IMR-90 (cell line): ENCODE measurements at regions not wholly inside any gene's neighbourhood (a gene's known extent, or its start where the extent isn't known, plus 50 kb on each side); places are given as distances from the start of the nearest gene placed in this dataset.

Experiments
- ATAC-seq: fragments of 200-7000 bp; cut with Tn5 transposase; 2 replicates; pipeline ENCODE4 v1.9.1; 2020; ENCODE audit warnings: low read depth, mild to moderate bottlenecking, moderate library complexity
- BruUV-seq: library from RNA; stranded (reverse); fragments of 400-500 nt; replicated peaks from 2 replicates; lab custom pipeline; 2021; lab: Mats Ljungman, UMichigan
- CTCF ChIA-PET: fragments of 300-600 bp; formaldehyde crosslinking; extraction: SDS; loops from one replicate; lab custom pipeline; 2021; ENCODE audit warnings: antibody characterized with exemption; lab: Yijun Ruan, JAX
- POLR2A ChIA-PET: fragments of 300-600 bp; sonication (Branson Sonifier 250); formaldehyde crosslinking; loops from one replicate; lab custom pipeline; 2022; ENCODE audit warnings: antibody characterized with exemption; ENCODE audit not compliant: unreplicated experiment; lab: Charles Lee
- DNase-seq: peaks from one replicate; pipeline ENCODE4 v3.0.0; 2013
- H2AFZ ChIP-seq: replicated peaks from 2 replicates; pipeline ENCODE3; 2013; ENCODE audit warnings: low read length, mild to moderate bottlenecking; ENCODE audit not compliant: poor library complexity
- H2AK5ac ChIP-seq: 2 replicates; pipeline ENCODE4 v1.6.1; 2013; ENCODE audit warnings: low read depth, low read length, inconsistent platforms
- H2AK9ac ChIP-seq: replicated peaks from 2 replicates; pipeline ENCODE3; 2013; ENCODE audit warnings: mild to moderate bottlenecking, low read depth, low read length, moderate library complexity; ENCODE audit not compliant: poor library complexity
- H2BK120ac ChIP-seq: 2 replicates; pipeline ENCODE4 v1.6.1; 2013; ENCODE audit warnings: low read depth, low read length, inconsistent platforms
- H2BK15ac ChIP-seq: 3 replicates; pipeline ENCODE4 v1.6.1; 2013; ENCODE audit warnings: low read depth, low read length, inconsistent platforms
- H2BK20ac ChIP-seq: 2 replicates; pipeline ENCODE4 v1.6.1; 2013; ENCODE audit warnings: low read depth, mild to moderate bottlenecking, inconsistent platforms, low read length, moderate library complexity
- H2BK5ac ChIP-seq: 2 replicates; pipeline ENCODE4 v1.6.1; 2013; ENCODE audit warnings: mild to moderate bottlenecking, low read depth, low read length, inconsistent platforms; ENCODE audit not compliant: poor library complexity, severe bottlenecking
- H3K14ac ChIP-seq: replicated peaks from 2 replicates; pipeline ENCODE4 v1.6.1; 2013; ENCODE audit warnings: low read depth, low read length, inconsistent platforms
- H3K18ac ChIP-seq: 2 replicates; pipeline ENCODE4 v1.6.1; 2013; ENCODE audit warnings: low read depth, low read length, control low read depth
- H3K23ac ChIP-seq: 2 replicates; pipeline ENCODE4 v1.6.1; 2013; ENCODE audit warnings: low read depth, low read length, inconsistent platforms
- H3K27ac ChIP-seq: 2 replicates; pipeline ENCODE4 v1.5.1; 2013; ENCODE audit warnings: mild to moderate bottlenecking, control low read depth, low read length; ENCODE audit not compliant: insufficient read depth
- H3K27me3 ChIP-seq: 2 replicates; pipeline ENCODE4 v1.6.1; 2013; ENCODE audit warnings: low read length; ENCODE audit not compliant: control insufficient read depth, insufficient read depth
- H3K36me3 ChIP-seq: 2 replicates; pipeline ENCODE4 v1.6.1; 2013; ENCODE audit warnings: low read length, mixed read lengths; ENCODE audit not compliant: control insufficient read depth, insufficient read depth
- H3K4ac ChIP-seq: 2 replicates; pipeline ENCODE4 v1.6.1; 2013; ENCODE audit warnings: low read depth, low read length, inconsistent platforms
- H3K4me1 ChIP-seq: 2 replicates; pipeline ENCODE4 v1.6.1; 2013; ENCODE audit warnings: low read length, mixed read lengths; ENCODE audit not compliant: control insufficient read depth, insufficient read depth
- H3K4me2 ChIP-seq: 2 replicates; pipeline ENCODE4 v1.6.1; 2013; ENCODE audit warnings: low read depth, mild to moderate bottlenecking, control low read depth, low read length, moderate library complexity
- H3K4me3 ChIP-seq: 2 replicates; pipeline ENCODE4 v1.5.1; 2013; ENCODE audit warnings: low read depth, mild to moderate bottlenecking, control low read depth, low read length, moderate library complexity; ENCODE audit not compliant: insufficient read depth
- H3K56ac ChIP-seq: 2 replicates; pipeline ENCODE4 v1.6.1; 2013; ENCODE audit warnings: low read length, inconsistent platforms; ENCODE audit not compliant: insufficient read depth; ENCODE audit errors: extremely low read depth
- H3K79me1 ChIP-seq, 2 experiments: 2 replicates each; pipeline ENCODE4 v1.6.1; 2013; ENCODE audit warnings: low read length in 2 of 2, inconsistent platforms in 1 of 2, low read depth in 1 of 2
- H3K9ac ChIP-seq: 2 replicates; pipeline ENCODE4 v1.6.1; 2013; ENCODE audit warnings: low read depth, low read length, control low read depth
- H3K9me1 ChIP-seq: 2 replicates; pipeline ENCODE4 v1.6.1; 2013; ENCODE audit warnings: low read length, inconsistent platforms; ENCODE audit not compliant: insufficient read depth
- H3K9me3 ChIP-seq: 2 replicates; pipeline ENCODE4 v1.6.1; 2013; ENCODE audit warnings: low read length; ENCODE audit not compliant: control insufficient read depth, insufficient read depth
- H4K20me1 ChIP-seq: 2 replicates; pipeline ENCODE4 v1.6.1; 2013; ENCODE audit warnings: low read length, inconsistent platforms; ENCODE audit not compliant: insufficient read depth
- H4K5ac ChIP-seq: 2 replicates; pipeline ENCODE4 v1.6.1; 2013; ENCODE audit warnings: mild to moderate bottlenecking, low read depth, low read length, control low read depth
- H4K8ac ChIP-seq, 2 experiments: 2 replicates each; pipeline ENCODE4 v1.6.1; 2013; ENCODE audit warnings: low read depth in 2 of 2, low read length in 2 of 2, control low read depth in 1 of 2, inconsistent platforms in 1 of 2
- H4K91ac ChIP-seq: 2 replicates; pipeline ENCODE4 v1.6.1; 2013; ENCODE audit warnings: low read depth, low read length, inconsistent platforms; ENCODE audit not compliant: insufficient read depth
- BHLHE40 ChIP-seq: fragments of 150-350 bp; IDR thresholded peaks from 2 replicates; pipeline ENCODE4 v1.6.1; 2016; ENCODE audit warnings: mild to moderate bottlenecking, low read depth, low read length
- CHD1 ChIP-seq: IDR thresholded peaks from 2 replicates; pipeline ENCODE4 v1.6.1; 2012; ENCODE audit warnings: low read depth, low read length, improper control_type of control experiment
- FOS ChIP-seq: fragments of 150-350 bp; IDR thresholded peaks from 2 replicates; pipeline ENCODE4 v1.6.1; 2016; ENCODE audit warnings: low read depth, low read length
- MAFK ChIP-seq: IDR thresholded peaks from 2 replicates; pipeline ENCODE4 v1.6.1; 2012; ENCODE audit warnings: low read depth, low read length, improper control_type of control experiment
- MAZ ChIP-seq: IDR thresholded peaks from 2 replicates; pipeline ENCODE4 v1.6.1; 2012; ENCODE audit warnings: low read depth, mild to moderate bottlenecking, low read length, improper control_type of control experiment, moderate library complexity, borderline replicate concordance
- MXI1 ChIP-seq: IDR thresholded peaks from 2 replicates; pipeline ENCODE4 v1.6.1; 2012; ENCODE audit warnings: low read depth, mild to moderate bottlenecking, low read length, moderate library complexity, borderline replicate concordance
- NFE2L2 ChIP-seq: fragments of 150-350 bp; IDR thresholded peaks from 2 replicates; pipeline ENCODE4 v1.6.1; 2016; ENCODE audit warnings: low read depth, mild to moderate bottlenecking, low read length
- POLR2A ChIP-seq: IDR thresholded peaks from 2 replicates; pipeline ENCODE4 v1.6.1; 2012; ENCODE audit warnings: mild to moderate bottlenecking, low read depth, low read length
- RAD21 ChIP-seq: IDR thresholded peaks from 2 replicates; pipeline ENCODE4 v1.6.1; 2012; ENCODE audit warnings: low read length, improper control_type of control experiment
- RCOR1 ChIP-seq: IDR thresholded peaks from 2 replicates; pipeline ENCODE4 v1.6.1; 2012; ENCODE audit warnings: mild to moderate bottlenecking, low read length, improper control_type of control experiment; ENCODE audit not compliant: insufficient replicate concordance
- RFX5 ChIP-seq: IDR thresholded peaks from 2 replicates; pipeline ENCODE4 v1.8.0; 2012; ENCODE audit warnings: low read depth, mild to moderate bottlenecking, low read length, moderate library complexity
- SMC3 ChIP-seq: fragments of 150-350 bp; IDR thresholded peaks from 2 replicates; pipeline ENCODE4 v1.6.1; 2016; ENCODE audit warnings: low read depth, mild to moderate bottlenecking, antibody characterized with exemption, low read length, moderate library complexity
- WGBS, 2 experiments: methylation state at CpG; one replicate each; pipeline versions ENCODE4 v1.1.5 to v1.1.7; 2013; ENCODE audit warnings: missing lambda C conversion rate in 2 of 2; ENCODE audit not compliant: insufficient read length in 1 of 2; ENCODE audit errors: extremely low coverage in 2 of 2; 5-methylcytosine and 5-hydroxymethylcytosine counted together
- dilution Hi-C: fragments of 300-500 bp; cut with HindIII; formaldehyde crosslinking; loops from one replicate; pipeline ENCODE4 v1.14.3; 2018; ENCODE audit warnings: low sequenced_read_pairs; ENCODE audit not compliant: unreplicated experiment
- in situ Hi-C: fragments of 300-500 bp; cut with MboI; formaldehyde crosslinking; loops from 3 replicates; pipeline ENCODE4 v1.14.3; 2019; ENCODE audit warnings: low sequenced_read_pairs, inconsistent platforms, mixed read lengths
- intact Hi-C: fragments of 100-400 bp; cut with micrococcal nuclease; formaldehyde crosslinking; loops from 2 replicates; pipeline ENCODE4 v1.10.0; 2022
- TF ChIP-seq, protein P1 (sequence below): fragments of 150-350 bp; IDR thresholded peaks from 2 replicates; pipeline ENCODE4 v1.6.1; 2017; ENCODE audit warnings: mild to moderate bottlenecking, antibody characterized with exemption, low read length, low read depth
- TF ChIP-seq, protein P2 (sequence below): fragments of 150-350 bp; IDR thresholded peaks from 2 replicates; pipeline ENCODE4 v1.6.1; 2016; ENCODE audit warnings: low read depth, mild to moderate bottlenecking, low read length, moderate library complexity, borderline replicate concordance
- TF ChIP-seq, protein P3 (sequence below): conservative IDR thresholded peaks from 2 replicates; pipeline ENCODE4 v1.5.1; 2012; ENCODE audit warnings: mild to moderate bottlenecking, low read depth, low read length, improper control_type of control experiment

DNA sequence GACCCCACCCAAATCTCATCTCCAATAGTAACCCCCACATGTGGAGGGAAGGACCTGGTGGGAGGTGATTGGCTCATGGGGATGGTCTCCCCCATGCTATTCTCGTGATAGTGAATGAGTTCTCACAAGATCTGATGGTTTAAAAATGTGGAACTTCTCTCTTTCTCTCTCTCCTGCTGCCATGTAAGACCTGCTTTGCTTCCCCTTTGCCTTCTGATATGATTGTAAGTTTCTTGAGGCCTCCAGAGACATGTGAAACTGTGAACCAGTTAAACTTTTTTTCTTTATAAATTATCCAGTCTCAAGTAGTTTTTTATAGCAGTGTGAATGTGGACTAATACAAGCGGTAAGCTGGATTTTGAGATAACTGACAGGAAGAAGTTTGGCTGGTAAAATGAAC, 60.3 kb upstream of the MBNL1 start:
- no peak overlapping the region for H2AK5ac ChIP-seq
- H2AK9ac ChIP-seq, result no peak overlapping the region
- no peak overlapping the region for H3K4ac ChIP-seq
- no peak overlapping the region for H3K4me3 ChIP-seq
- H4K91ac ChIP-seq, result no peak overlapping the region
- no peak overlapping the region for H4K8ac ChIP-seq
- no peaks in the 10 kb centered on the region for H3K27me3 ChIP-seq
- DNase-seq, result no peak
- no peaks in the 10 kb centered on the region for H3K36me3 ChIP-seq
- in situ Hi-C loops (no loop called here), intact Hi-C loops (no loop called here), dilution Hi-C loops (no loop called here)
- H2BK20ac ChIP-seq, result no peak overlapping the region
- no peak for ATAC-seq
- H3K9me1 ChIP-seq, result peaks cover 3% of the 10 kb centered on the region; the same call in 1 of the 2 replicates
- TF ChIP-seq NFE2L2 (no peak), RFX5 (no peak), BHLHE40 (no peak), MXI1 (no peak), MAFK (no peak), RAD21 (no peak), FOS (no peak), POLR2A (no peak), SMC3 (no peak), CHD1 (no peak), RCOR1 (no peak), MAZ (no peak)
- TF ChIP-seq, protein P1, sequence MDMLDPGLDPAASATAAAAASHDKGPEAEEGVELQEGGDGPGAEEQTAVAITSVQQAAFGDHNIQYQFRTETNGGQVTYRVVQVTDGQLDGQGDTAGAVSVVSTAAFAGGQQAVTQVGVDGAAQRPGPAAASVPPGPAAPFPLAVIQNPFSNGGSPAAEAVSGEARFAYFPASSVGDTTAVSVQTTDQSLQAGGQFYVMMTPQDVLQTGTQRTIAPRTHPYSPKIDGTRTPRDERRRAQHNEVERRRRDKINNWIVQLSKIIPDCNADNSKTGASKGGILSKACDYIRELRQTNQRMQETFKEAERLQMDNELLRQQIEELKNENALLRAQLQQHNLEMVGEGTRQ, result no peak
- TF ChIP-seq, protein P2, sequence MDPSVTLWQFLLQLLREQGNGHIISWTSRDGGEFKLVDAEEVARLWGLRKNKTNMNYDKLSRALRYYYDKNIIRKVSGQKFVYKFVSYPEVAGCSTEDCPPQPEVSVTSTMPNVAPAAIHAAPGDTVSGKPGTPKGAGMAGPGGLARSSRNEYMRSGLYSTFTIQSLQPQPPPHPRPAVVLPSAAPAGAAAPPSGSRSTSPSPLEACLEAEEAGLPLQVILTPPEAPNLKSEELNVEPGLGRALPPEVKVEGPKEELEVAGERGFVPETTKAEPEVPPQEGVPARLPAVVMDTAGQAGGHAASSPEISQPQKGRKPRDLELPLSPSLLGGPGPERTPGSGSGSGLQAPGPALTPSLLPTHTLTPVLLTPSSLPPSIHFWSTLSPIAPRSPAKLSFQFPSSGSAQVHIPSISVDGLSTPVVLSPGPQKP, result no peak
- TF ChIP-seq, protein P3, sequence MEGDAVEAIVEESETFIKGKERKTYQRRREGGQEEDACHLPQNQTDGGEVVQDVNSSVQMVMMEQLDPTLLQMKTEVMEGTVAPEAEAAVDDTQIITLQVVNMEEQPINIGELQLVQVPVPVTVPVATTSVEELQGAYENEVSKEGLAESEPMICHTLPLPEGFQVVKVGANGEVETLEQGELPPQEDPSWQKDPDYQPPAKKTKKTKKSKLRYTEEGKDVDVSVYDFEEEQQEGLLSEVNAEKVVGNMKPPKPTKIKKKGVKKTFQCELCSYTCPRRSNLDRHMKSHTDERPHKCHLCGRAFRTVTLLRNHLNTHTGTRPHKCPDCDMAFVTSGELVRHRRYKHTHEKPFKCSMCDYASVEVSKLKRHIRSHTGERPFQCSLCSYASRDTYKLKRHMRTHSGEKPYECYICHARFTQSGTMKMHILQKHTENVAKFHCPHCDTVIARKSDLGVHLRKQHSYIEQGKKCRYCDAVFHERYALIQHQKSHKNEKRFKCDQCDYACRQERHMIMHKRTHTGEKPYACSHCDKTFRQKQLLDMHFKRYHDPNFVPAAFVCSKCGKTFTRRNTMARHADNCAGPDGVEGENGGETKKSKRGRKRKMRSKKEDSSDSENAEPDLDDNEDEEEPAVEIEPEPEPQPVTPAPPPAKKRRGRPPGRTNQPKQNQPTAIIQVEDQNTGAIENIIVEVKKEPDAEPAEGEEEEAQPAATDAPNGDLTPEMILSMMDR, result no peak
- H3K14ac ChIP-seq, result no peak overlapping the region
- ChIA-PET POLR2A (no interaction called here), CTCF (no interaction called here)
- no peak overlapping the region for H3K18ac ChIP-seq
- H3K23ac ChIP-seq, result no peak overlapping the region
- no TSS peak for BruUV-seq
- H3K4me2 ChIP-seq, result no peak overlapping the region
- no peak overlapping the region for H4K5ac ChIP-seq
- no peak overlapping the region for H2BK120ac ChIP-seq
- H3K4me1 ChIP-seq, result peaks cover 4% of the 10 kb centered on the region
- no peak overlapping the region for H2AFZ ChIP-seq
- no peak overlapping the region for H2BK5ac ChIP-seq
- H3K9me3 ChIP-seq, result no peaks in the 10 kb centered on the region
- H3K9ac ChIP-seq, result no peak overlapping the region
- no CpG with 5 or more reads among the region's 2 CpGs for WGBS, 2 experiments
- no peak overlapping the region for H3K27ac ChIP-seq
- no peak overlapping the region for H3K56ac ChIP-seq
- H3K79me1 ChIP-seq, result no peaks in the 10 kb centered on the region
- no peak overlapping the region for H2BK15ac ChIP-seq
- H4K20me1 ChIP-seq, result no peaks in the 10 kb centered on the region
